ENCODE measurements at regions not wholly inside any gene's neighbourhood (a gene's known extent, or its start where the extent isn't known, plus 50 kb on each side); places are given as distances from the start of the nearest gene placed in this dataset.
"Not testable (repeated sequence)": the region's sequence is repeated elsewhere in the genome, so short reads cannot be mapped to it uniquely, and the experiment has no call there.

- DNase-seq = no peak
Measured at GRCh38 chr2:76163860-76164259, 453.1 kb upstream of the GCFC2 start.

GRCh38 chr2:76160670-76161069 lies 450.0 kb upstream of the GCFC2 start:
- DNase-seq = no peak

- DNase-seq = no peak
Measured at GRCh38 chr2:76159042-76159648, 448.4 kb upstream of the GCFC2 start.

GRCh38 chr2:76157531-76157930 lies 446.8 kb upstream of the GCFC2 start:
- no peak for DNase-seq

- no peak for DNase-seq
Measured at GRCh38 chr2:76154981-76155380, 444.3 kb upstream of the GCFC2 start.

DNA sequence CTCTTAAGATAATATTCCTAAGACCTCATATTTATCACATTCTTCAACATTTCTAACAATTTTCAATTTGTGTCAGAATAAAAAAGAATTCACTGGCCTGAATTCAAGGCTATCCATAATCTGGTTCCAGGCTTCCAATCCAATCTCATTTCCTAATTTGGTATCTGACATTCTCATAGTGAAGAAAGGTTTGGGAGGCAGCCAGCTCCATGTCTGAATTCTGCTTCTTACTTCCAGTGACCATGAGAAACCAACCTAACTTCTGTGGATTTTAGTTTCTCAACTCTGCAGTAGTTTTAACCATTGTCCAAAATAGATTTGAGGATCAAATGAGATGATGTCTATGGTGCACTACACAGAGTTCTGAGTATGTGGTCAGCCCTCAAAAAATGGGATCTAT lies 439.1 kb upstream of the GCFC2 start:
- DNase-seq = no peak

DNA sequence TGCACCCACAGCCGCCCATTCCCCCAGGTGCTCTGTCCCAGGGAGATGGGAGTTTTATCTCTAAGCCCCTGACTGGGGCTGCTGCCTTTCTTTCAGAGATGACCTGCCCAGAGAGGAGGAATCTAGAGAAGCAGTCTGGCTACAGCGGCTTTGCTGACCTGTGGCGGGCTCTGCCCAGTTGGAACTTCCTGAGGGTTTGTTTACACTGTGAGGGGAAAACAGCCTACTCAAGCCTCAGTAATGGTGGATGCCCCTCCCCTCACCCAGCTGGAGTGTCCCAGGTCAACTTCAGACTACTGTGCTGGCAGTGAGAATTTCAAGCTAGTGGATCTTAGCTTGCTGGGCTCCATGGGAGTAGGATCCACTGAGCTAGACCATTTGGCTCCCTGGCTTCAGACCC lies 428.6 kb upstream of the GCFC2 start:
- not testable (repeated sequence) for DNase-seq

DNA sequence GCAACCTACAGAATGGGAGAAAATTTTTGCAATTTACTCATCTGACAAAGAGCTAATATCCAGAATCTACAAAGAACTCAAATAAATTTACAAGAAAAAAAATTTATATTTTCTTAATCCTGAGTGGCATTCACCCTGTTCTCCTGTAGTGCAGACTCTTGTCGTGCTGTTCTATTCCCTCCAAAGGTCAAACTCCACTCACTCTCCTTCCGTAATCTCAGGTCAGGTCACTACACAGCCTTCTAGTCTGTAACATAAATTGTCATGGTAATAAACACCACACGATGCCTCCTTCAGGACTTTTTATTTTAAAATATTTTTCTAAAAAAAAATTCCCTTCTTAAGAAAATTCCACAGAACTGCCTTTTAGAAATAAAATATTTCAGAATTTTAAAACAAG lies 417.9 kb upstream of the GCFC2 start:
- DNase-seq = no peak

DNA sequence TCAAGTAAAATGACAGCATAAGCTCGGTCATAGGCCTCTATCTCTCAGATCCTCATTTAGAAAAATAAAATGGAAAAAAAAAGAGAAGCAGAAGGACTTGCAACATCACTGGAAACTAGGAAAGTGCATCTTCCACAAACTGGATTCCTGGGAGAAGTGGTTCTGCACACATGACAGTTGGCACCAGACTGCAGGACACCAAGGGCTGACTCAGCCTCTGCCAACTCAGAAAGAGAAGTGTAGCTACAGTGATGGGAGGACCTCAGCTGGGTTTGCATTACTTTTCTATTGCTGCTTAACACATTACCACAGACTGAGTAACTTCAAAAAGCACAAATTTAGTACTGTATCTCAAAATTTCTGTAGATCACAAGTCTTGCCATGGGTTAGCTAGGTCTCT lies 409.5 kb upstream of the GCFC2 start:
- DNase-seq = no peak

GRCh38 chr2:76089683-76090082 lies 379.0 kb upstream of the GCFC2 start:
- no peak for DNase-seq

- no peak for DNase-seq
Measured at GRCh38 chr2:76083248-76083647, 372.5 kb upstream of the GCFC2 start.

- DNase-seq = no peak
Measured at GRCh38 chr2:76082509-76082908, 371.8 kb upstream of the GCFC2 start.

- DNase-seq = no peak
Measured at GRCh38 chr2:76080154-76080553, 369.4 kb upstream of the GCFC2 start.

DNA sequence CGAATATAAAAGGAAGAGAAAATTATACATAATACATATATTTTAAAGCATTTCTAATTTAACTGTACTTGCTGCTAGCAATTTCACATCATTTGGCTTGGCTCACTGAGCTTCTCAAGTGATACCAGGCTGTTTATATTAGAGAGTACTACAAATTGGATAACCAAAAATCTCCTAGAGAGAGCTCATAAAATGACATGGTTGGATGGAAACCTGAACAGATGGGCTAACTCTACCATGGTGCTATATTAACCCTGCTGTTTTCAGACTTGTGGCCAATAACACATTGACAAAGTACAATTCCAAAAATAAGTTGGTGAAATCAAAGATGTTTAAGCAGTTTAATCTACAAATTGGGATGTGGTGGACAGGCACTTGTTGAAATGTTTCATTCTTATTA lies 364.4 kb upstream of the GCFC2 start:
- DNase-seq = no peak

DNA sequence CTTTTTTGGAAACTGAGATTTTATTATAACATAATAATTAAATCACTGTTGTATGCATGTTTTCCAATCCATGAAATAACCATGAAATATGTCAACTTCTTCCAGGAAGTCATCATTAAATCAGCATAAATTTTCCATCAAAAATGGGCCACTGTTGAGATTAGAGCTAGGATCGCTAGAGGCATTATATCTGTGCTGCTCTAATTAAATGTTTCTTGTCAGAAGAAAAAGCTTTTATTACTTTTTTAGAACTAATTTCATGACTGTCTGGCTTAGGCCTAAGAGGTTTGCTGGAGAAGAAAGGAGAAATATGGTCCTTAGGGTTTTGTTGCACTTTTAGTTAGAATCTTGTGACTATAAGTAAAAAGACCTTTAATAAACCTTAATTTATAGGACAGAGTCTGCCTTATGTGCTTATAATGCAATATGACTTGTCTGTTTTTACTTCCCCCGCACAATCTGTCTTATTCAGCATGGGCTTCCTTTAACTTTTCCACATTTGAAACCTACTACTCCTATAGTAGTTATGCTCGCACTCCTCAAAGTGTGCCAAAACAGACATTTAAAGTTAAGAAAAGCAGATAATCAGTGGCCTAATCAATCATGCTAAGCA lies 363.4 kb upstream of the GCFC2 start:
- DNase-seq = no peak

- DNase-seq = no peak
Measured at GRCh38 chr2:76050196-76050595, 339.5 kb upstream of the GCFC2 start.

- no peak for DNase-seq
Measured at GRCh38 chr2:76044701-76045100, 334.0 kb upstream of the GCFC2 start.

- DNase-seq = no peak
Measured at GRCh38 chr2:76039505-76039904, 328.8 kb upstream of the GCFC2 start.

DNA sequence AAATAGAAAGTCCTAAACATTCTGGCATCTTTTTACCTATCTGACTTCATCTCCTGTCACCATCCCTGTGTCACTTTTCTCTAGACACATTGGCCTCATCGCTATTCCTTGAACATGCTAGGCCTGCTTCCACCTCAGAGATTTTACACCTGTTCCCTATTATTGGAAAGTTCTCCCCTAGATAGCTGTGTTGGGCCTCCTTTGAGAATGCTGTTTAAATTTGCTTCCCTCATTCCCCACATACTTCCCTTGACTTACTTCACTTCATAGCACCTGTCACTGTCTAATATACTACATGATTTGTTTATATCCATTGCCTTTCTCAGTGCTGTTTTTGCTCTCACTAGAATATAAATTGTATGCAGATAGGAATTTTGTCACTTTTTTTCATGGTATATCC lies 317.0 kb upstream of the GCFC2 start:
- DNase-seq = no peak

DNA sequence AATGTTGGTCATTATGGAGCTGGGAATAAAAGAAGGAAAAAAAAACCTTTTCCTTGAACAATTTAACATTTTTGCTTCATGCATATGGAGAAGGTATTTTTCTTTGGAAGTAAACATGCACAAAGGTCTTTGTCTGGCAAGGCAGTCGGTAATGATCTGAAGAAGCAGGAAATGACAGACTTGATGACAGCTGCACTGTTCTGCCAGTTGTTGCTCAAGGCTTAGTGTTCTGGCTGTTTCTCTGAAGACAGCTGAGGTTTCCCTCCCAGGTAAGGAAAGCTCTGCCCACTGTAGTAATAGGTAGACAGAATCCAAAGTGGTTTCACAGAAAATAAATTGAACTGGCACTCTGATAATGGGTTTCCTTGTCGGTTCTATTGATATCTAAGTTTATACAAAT lies 308.4 kb upstream of the GCFC2 start:
- no peak for DNase-seq

- DNase-seq = no peak
Measured at GRCh38 chr2:76009484-76009883, 298.8 kb upstream of the GCFC2 start.

DNA sequence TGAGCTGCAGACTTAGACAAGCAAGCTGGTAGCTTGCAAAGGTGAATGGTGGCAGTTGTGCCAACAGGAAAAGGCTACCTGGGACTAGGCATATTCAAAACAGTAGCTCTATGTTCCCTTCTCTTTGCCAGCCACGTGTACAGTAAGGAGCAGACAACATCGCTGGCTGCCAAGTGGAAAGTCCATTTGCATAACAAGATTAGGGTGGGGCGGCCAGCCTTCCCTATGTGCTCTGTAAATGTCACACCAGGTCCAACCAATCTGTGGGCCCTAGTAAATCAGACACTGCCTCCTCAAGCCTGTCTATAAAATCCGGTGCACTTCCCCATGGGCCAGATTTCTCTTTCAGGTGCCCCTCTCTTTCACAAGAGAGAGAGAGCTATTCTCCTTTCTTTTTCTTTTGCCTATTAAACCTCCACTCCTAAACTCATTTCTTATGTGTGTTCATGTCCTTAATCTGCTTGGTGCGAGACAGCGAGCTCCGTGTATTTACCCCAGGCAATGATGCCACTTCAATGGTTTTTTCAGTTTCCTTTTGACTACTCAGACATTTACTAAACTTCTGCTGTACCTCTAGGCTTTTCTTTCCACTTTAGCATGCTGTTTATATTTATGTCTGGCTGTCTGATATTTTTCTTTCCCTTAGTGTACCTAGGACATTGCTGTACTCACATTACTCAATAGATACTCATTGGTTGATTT lies 297.4 kb upstream of the GCFC2 start:
- no peak for DNase-seq

- DNase-seq = no peak
Measured at GRCh38 chr2:76000425-76000824, 289.7 kb upstream of the GCFC2 start.

DNA sequence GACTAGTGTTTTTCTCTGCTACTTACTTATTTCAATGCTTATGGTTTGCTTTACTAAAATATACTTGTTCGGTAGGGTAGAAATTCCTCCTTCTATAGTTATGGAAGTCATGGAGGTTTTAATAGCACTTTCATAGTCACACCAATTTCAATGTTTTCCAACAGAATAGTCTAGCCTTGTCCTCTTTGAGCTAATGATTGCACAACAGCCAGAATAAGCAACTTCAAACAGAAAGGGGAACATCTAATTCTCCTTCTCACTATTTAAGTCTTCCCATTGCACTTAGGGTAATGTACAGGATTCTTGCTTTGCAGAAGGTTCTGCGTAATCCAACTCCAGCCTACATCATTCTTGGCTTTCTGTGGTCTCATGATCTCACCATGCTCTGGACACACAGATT lies 287.7 kb upstream of the GCFC2 start:
- DNase-seq = no peak

- no peak for DNase-seq
Measured at GRCh38 chr2:75994759-75995158, 284.0 kb upstream of the GCFC2 start.
